ENCODE measurements at regions not wholly inside any gene's neighbourhood (a gene's known extent, or its start where the extent isn't known, plus 50 kb on each side); places are given as distances from the start of the nearest gene placed in this dataset.

- no peak for DNase-seq (ENCODE audit: low spot score)
These were observed 415.4 kb downstream of the SLITRK5 start for GRCh38 chr13:88086577-88086976.

- DNase-seq (ENCODE audit: low spot score), result no peak
These were observed 426.4 kb downstream of the SLITRK5 start for GRCh38 chr13:88097541-88097940.

GRCh38 chr13:88103824-88104223 is 432.7 kb downstream of the SLITRK5 start:
- no peak for DNase-seq (ENCODE audit: low spot score)

- DNase-seq (ENCODE audit: low spot score), result no peak
These were observed 433.4 kb downstream of the SLITRK5 start for GRCh38 chr13:88104576-88104975.

DNA sequence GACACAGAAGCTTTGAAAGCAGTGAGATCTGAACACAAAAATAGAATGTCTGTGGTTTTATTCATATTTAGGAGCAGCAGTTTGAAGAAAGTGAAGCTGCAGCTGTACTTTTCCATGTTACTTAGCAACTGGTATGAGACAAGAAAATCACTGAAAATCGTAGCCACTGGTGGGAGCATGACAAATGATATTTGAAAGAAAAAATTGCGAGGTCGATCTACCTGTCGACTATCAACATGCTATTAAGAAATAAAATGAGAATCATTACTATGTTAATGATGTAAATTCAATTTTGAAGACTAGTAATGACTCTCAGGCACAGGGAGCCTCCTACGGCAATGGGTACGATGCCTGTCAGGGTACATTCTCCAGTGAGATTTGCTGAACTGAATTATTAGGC is 436.4 kb downstream of the SLITRK5 start:
- peak; percentile 57 for DNase-seq (ENCODE audit: low spot score)

GRCh38 chr13:88112526-88112925 is 441.4 kb downstream of the SLITRK5 start:
- DNase-seq (ENCODE audit: low spot score), result no peak

- DNase-seq (ENCODE audit: low spot score), result no peak
These were observed 444.8 kb downstream of the SLITRK5 start for GRCh38 chr13:88115976-88116375.

DNA sequence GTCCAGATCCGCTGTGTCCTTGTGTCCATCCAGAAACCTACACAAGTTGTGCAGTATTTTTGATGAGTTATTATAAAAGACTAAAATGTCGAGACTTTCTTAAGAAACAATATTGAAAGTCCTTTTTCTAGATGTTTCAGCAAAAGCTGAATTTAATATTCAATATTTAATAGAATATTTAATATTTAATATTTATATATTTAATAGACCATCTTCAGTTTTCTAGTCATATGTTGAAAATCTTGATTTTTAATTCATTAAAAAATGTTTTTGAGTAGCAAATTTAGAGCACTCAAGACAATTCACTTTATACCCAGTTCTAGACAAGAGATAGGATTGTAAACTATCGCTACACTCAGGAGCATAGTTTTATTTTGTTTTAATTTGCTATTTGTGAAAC is 447.8 kb downstream of the SLITRK5 start:
- no peak for DNase-seq (ENCODE audit: low spot score)

DNA sequence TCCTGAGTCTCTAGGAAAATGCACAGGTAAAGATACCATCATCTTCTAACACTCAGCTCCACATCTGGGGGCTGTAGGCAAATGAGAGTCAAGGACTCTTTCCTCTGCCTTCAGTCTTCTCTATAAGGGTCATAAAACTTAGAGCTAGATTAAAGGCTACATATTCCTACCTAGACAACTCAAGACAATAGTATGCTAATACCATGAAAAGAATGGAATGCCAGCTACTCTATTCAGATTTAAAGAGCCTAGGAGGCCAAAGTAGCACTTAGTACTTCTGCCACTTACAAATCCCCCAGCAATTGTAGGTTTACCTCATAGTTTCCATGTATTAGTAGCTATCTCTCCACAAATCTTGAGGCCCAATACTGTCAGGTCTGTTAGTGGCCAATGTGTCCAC is 453.0 kb downstream of the SLITRK5 start:
- DNase-seq (ENCODE audit: low spot score), result no peak

- DNase-seq (ENCODE audit: low spot score), result no peak
These were observed 453.9 kb downstream of the SLITRK5 start for GRCh38 chr13:88125055-88125454.

DNA sequence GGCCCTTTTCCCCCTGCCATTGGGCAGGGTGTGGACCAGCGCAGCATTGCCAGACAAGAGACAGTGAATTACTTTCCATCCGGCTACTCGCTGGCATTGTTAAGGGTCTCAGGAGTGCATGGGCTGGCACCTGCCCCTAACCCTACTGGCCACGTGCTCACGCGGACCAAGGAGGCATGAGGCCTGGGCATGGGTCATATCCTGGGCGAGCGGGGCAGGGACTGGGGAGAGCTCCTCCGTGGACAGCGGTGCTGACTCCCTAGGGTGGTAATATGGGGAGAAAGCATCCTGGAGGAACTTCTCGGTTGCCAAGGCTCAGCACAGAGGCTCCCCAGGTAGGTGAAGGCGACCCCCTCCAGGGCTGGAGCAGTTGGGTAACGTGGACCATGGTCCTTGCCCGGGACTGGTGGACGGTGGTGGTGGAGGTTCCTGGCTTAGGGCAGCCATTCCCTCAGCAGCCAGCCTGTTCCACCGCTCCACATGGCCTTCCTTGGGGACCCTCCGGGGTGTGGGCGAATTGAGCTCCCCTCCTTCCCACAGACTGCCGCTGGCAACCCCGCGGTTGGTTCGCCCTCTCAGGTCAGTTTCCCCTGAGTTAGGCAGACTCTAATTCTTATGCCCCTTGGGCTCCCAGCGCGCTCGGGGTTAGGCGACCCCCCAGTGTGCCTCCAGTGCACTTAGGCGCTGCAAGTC is 465.1 kb downstream of the SLITRK5 start:
- no peak for DNase-seq (ENCODE audit: low spot score)

- DNase-seq (ENCODE audit: low spot score), result no peak
These were observed 471.5 kb downstream of the SLITRK5 start for GRCh38 chr13:88142653-88143052.

DNA sequence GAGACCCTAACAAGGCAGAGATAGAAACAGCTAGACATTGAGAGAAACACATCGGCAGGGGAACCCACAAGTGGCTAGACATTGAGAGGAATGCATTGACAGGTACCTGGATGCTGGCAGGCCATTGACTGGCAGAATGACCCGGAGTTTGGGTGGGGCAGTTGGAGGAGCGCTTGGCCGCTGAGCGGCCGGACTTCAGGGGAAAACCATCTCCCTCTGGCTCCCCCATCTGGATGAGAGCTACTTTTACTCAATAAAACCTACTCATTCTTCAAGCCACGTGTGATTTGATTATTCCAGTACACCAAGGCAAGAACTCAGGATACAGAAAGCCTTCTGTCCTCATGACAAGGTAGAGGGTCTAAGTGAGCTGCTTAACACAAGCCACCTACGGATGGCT is 473.4 kb downstream of the SLITRK5 start:
- DNase-seq (ENCODE audit: low spot score), result no peak

DNA sequence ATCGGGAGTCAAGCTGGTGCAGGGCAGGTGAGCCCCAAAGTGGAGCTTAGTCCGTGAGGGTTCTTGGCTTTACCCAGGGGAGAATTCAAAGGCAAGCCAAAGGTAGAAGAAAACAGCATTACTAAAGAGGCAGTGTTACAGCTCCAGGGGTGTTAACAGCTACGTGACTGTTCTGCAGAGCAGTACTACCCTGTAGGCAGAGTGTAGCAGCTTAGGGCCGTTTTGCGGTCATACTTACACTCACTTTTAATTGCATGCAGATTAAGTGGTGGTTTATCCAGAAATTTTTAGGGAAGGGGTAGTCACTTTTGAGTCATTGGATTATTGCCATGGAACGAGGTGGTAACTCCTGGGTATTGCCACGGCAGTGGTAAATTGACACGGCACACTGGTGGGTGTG is 482.2 kb downstream of the SLITRK5 start:
- no peak for DNase-seq (ENCODE audit: low spot score)

GRCh38 chr13:88154001-88154400 is 482.8 kb downstream of the SLITRK5 start:
- no peak for DNase-seq (ENCODE audit: low spot score)

DNA sequence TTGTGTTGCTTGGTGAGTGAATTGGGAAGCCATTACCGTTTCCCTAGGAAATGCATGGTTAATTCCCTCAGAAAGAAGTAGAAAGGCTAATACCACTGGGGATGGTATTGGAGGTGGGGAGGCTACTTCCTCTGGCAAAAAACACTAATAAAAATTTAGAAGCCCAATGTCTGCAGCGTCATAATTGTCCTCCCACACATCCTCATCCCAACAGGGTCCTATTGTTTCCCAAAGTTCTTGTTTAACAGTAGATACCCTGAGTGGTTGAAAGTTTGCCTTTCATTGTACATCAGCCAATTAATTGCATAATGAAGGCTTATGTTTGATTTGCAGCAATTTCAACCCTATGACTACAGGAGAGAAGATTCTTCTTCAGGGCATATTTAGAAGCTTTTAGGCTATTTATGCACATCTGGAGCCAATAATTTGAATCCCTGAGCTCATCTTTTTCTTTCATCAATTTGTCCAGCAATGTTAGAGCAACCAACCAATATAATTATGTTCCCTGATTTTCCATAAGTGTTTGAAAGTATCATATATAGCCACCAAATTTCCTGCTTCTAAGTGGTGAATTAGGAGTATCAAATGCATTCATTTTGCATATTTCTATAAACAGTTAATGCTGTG is 491.0 kb downstream of the SLITRK5 start:
- no peak for DNase-seq (ENCODE audit: low spot score)

DNA sequence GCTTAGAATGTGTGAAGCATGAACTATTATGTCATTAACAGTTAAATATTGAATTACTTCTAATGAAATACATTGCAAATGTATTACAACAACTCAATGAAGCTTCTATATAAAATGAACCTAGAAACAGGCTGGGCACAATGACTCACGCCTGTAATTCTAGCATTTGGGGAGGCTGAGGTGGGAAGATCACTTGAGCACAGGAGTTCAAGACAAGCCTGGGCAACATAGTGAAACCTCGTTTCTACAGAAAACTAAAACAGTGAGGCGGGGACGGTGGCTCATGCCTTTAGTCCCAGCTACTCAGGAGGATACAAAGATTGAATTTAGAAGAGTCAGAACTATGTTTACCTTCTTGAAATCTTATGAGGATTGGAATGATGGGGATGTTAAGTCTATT is 505.1 kb downstream of the SLITRK5 start:
- DNase-seq (ENCODE audit: low spot score), result no peak

DNA sequence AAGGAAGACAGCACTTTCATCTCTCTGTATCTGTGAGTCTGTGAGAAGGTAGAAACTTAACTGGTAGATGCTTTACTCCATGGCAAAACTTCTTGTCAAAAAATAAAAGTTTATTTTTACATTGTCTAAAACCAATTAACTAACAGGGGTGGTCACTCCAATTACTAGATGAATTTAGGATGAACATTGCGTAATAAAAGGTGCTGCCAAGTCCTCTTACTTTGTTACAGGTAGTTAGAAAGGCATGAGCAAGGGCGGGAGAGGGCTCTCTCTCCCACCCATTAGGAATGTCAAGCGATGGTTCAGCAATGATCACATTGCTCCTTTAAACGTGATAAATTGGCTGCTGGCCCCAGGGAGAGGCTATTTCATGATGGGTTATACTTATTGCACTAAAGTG is 512.3 kb downstream of the SLITRK5 start:
- no peak for DNase-seq (ENCODE audit: low spot score)

- no peak for DNase-seq (ENCODE audit: low spot score)
These were observed 517.8 kb downstream of the SLITRK5 start for GRCh38 chr13:88188986-88189385.

- peak; percentile 8 for DNase-seq (ENCODE audit: low spot score)
These were observed 518.6 kb downstream of the SLITRK5 start for GRCh38 chr13:88189728-88190127.

GRCh38 chr13:88196106-88196505 is 524.9 kb downstream of the SLITRK5 start:
- no peak for DNase-seq (ENCODE audit: low spot score)

DNA sequence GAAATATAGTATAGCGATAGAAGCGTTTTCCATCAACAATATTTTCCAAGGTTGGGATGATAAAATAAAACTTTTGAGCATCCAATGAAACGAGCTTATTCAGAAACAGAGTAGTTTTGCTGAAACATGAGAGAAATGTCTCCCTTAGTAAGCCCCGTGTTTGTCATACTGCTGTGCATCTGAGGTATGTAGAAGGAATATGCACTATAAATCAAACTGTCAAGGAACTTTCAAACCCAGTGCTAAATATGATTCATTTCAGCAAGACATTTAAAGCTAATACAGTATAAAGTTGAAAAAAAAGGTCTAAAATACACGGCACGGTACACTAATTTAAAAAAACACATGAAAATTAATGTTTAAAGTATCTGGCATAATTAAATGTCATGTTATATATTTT is 546.2 kb downstream of the SLITRK5 start:
- DNase-seq (ENCODE audit: low spot score), result no peak

DNA sequence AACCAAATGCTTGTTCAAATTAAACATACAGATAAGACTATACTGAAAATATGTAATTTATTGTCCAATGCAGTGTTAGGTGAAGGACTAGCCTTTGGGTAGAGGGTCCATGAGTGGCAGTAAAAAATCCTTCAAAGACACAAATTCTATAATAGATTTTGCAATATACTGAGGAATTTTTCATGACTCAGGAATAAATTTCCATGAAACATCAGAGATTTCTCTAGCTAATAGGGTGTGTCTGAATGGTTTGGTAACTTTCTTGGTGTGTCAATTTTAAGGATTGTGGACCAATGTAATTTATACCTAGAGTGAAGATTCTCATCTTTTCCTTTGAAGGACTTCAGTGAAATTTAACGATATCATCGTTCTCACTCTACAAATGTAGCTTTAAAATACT is 546.7 kb downstream of the SLITRK5 start:
- no peak for DNase-seq (ENCODE audit: low spot score)

GRCh38 chr13:88223958-88224357 is 552.8 kb downstream of the SLITRK5 start:
- no peak for DNase-seq (ENCODE audit: low spot score)
